ENCODE measurements at regions not wholly inside any gene's neighbourhood (a gene's known extent, or its start where the extent isn't known, plus 50 kb on each side); places are given as distances from the start of the nearest gene placed in this dataset.

GRCh38 chr3:82891028-82891427 is 1129.6 kb upstream of the GBE1 start:
- TF ChIP-seq CTCF (IDR thresholded peaks at IDR 0.05) (no peak), POLR2A (IDR thresholded peaks at IDR 0.05) (no peak)
